Peyer's patch (tissue), 4 donors: ENCODE measurements at regions not wholly inside any gene's neighbourhood (a gene's known extent, or its start where the extent isn't known, plus 50 kb on each side); places are given as distances from the start of the nearest gene placed in this dataset.
"Not testable (repeated sequence)": the region's sequence is repeated elsewhere in the genome, so short reads cannot be mapped to it uniquely, and the experiment has no call there.

Source experiments
- DNase-seq, 3 donors: peaks; one replicate each; pipeline ENCODE4 v3.0.0-alpha.2; 2017 to 2019
- H3K27ac ChIP-seq, 4 donors: fragments of 200-600 bp; sonication (generic); one replicate each; pipeline ENCODE4 v1.5.1; 2016 to 2019
- H3K27me3 ChIP-seq, 2 donors: fragments of 200-600 bp; sonication (generic); one replicate each; pipeline ENCODE4 v1.5.1; 2019
- H3K36me3 ChIP-seq, 3 donors: fragments of 200-600 bp; sonication (generic); one replicate each; pipeline ENCODE4 v1.5.1; 2016 to 2019
- H3K4me1 ChIP-seq, 4 donors: fragments of 200-600 bp; sonication (generic); one replicate each; pipeline ENCODE4 v1.5.1; 2016 to 2019
- H3K4me3 ChIP-seq, 4 donors: fragments of 200-600 bp; sonication (generic); 1 replicate in 3 of 4; 2 replicates in 1 of 4; pipeline ENCODE4 v1.5.1; 2016 to 2019; ENCODE audit warnings: mild to moderate bottlenecking in 1 of 4
- H3K9me3 ChIP-seq, 4 donors: fragments of 200-600 bp; sonication (generic); one replicate each; pipeline ENCODE4 v1.5.1; 2016 to 2019; ENCODE audit warnings: mild to moderate bottlenecking in 1 of 4
- CTCF ChIP-seq, 6 experiments: fragments of 450-650 bp in 4 of 6; fragments of 200-600 bp in 2 of 6; sonication (generic) in 1 of 6; IDR thresholded peaks; one replicate each; pipeline ENCODE4 v1.5.1; 2017 to 2019; ENCODE audit warnings: antibody characterized with exemption in 6 of 6, mild to moderate bottlenecking in 3 of 6, moderate library complexity in 1 of 6
- POLR2A ChIP-seq, 2 donors: fragments of 450-650 bp; IDR thresholded peaks; one replicate each; pipeline ENCODE4 v1.5.1; 2017; ENCODE audit warnings: antibody characterized with exemption in 2 of 2, mild to moderate bottlenecking in 2 of 2, moderate library complexity in 2 of 2

GRCh38 chr5:101292199-101292598 lies 389.1 kb upstream of the ST8SIA4 start:
- Histone ChIP-seq H3K27ac (no peak overlapping the region), H3K36me3 (no peaks in the 10 kb centered on the region), H3K27me3 (no peaks in the 10 kb centered on the region), H3K4me1 (no peaks in the 10 kb centered on the region), H3K4me3 (no peak overlapping the region), H3K9me3 (no peaks in the 10 kb centered on the region)
- TF ChIP-seq CTCF (IDR thresholded peaks at IDR 0.05): no peak
- TF ChIP-seq POLR2A (IDR thresholded peaks at IDR 0.05): no peak
- no peak for DNase-seq

GRCh38 chr5:101290761-101291160 lies 387.7 kb upstream of the ST8SIA4 start:
- not testable (repeated sequence) for H3K4me1 ChIP-seq, H3K27me3 ChIP-seq, H3K9me3 ChIP-seq, DNase-seq, H3K4me3 ChIP-seq, H3K36me3 ChIP-seq, H3K27ac ChIP-seq

GRCh38 chr5:101288633-101289032 lies 385.6 kb upstream of the ST8SIA4 start:
- Histone ChIP-seq H3K27ac (no peak overlapping the region), H3K9me3 (no peaks in the 10 kb centered on the region), H3K36me3 (no peaks in the 10 kb centered on the region), H3K4me1 (no peaks in the 10 kb centered on the region), H3K27me3 (no peaks in the 10 kb centered on the region), H3K4me3 (no peak overlapping the region)
- no peak for TF ChIP-seq POLR2A (IDR thresholded peaks at IDR 0.05)
- no peak for TF ChIP-seq CTCF (IDR thresholded peaks at IDR 0.05)
- DNase-seq: no peak

GRCh38 chr5:101284736-101285375 lies 381.8 kb upstream of the ST8SIA4 start:
- Histone ChIP-seq H3K36me3 (no peaks in the 10 kb centered on the region), H3K9me3 (no peaks in the 10 kb centered on the region), H3K4me1 (no peaks in the 10 kb centered on the region), H3K4me3 (no peak overlapping the region), H3K27me3 (no peaks in the 10 kb centered on the region), H3K27ac (no peak overlapping the region)
- no peak for TF ChIP-seq POLR2A (IDR thresholded peaks at IDR 0.05)
- TF ChIP-seq CTCF (IDR thresholded peaks at IDR 0.05): no peak
- no peak for DNase-seq

GRCh38 chr5:101283938-101284337 lies 380.9 kb upstream of the ST8SIA4 start:
- not testable (repeated sequence) for DNase-seq, H3K36me3 ChIP-seq, H3K4me1 ChIP-seq, H3K4me3 ChIP-seq, H3K27ac ChIP-seq, H3K9me3 ChIP-seq, H3K27me3 ChIP-seq

- Histone ChIP-seq H3K4me1 (no peaks in the 10 kb centered on the region), H3K27me3 (no peaks in the 10 kb centered on the region), H3K9me3 (no peaks in the 10 kb centered on the region), H3K4me3 (no peak overlapping the region), H3K36me3 (no peaks in the 10 kb centered on the region), H3K27ac (no peak overlapping the region)
- no peak for DNase-seq
- TF ChIP-seq POLR2A (IDR thresholded peaks at IDR 0.05) (no peak), CTCF (IDR thresholded peaks at IDR 0.05) (no peak)
Measured at GRCh38 chr5:101278917-101279316, 375.8 kb upstream of the ST8SIA4 start.
